ENCODE measurements at regions not wholly inside any gene's neighbourhood (a gene's known extent, or its start where the extent isn't known, plus 50 kb on each side); places are given as distances from the start of the nearest gene placed in this dataset.

DNA sequence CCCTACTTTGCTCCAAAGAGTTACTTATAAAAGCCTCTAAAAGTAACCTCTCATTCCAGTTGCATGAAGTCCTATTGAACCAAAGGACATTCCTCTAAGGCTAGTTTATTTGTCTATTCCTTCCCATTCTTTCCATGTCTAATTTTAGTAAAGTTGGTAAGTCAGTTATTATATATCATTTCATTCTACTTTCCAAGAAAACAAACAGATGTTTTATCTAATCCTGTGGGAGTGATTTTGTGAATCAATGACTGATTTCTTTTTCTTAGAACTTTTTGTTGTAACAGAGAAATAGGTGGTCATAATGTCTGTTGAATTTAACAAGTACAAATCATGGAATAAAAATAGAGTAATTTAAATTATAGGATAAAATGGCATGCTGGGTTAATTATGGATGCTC, 286.3 kb downstream of the FSIP2 start:
- Mint-ChIP-seq H3K27me3 (no peaks in the 10 kb centered on the region), H3K4me1 (ENCODE audit: low read depth) (peaks cover 9% of the 10 kb centered on the region), H3K9me3 (ENCODE audit: low read depth) (peaks cover 3% of the 10 kb centered on the region), H3K27ac (no peak overlapping the region), H3K4me3 (ENCODE audit: low read depth) (no peak overlapping the region), H3K36me3 (ENCODE audit: insufficient read depth) (no peaks in the 10 kb centered on the region)
- no peak for TF ChIP-seq CTCF (IDR thresholded peaks at IDR 0.05; ENCODE audit: unreplicated experiment)
- DNase-seq (ENCODE audit: low spot score, unreplicated experiment): no peak

GRCh38 chr2:186027922-186028321, 289.3 kb downstream of the FSIP2 start:
- Mint-ChIP-seq H3K27me3 (no peaks in the 10 kb centered on the region), H3K9me3 (ENCODE audit: low read depth) (no peaks in the 10 kb centered on the region), H3K4me1 (ENCODE audit: low read depth) (peaks cover 9% of the 10 kb centered on the region), H3K27ac (no peak overlapping the region), H3K4me3 (ENCODE audit: low read depth) (no peak overlapping the region), H3K36me3 (ENCODE audit: insufficient read depth) (no peaks in the 10 kb centered on the region)
- DNase-seq (ENCODE audit: low spot score, unreplicated experiment): no peak
- TF ChIP-seq CTCF (IDR thresholded peaks at IDR 0.05; ENCODE audit: unreplicated experiment): no peak

DNA sequence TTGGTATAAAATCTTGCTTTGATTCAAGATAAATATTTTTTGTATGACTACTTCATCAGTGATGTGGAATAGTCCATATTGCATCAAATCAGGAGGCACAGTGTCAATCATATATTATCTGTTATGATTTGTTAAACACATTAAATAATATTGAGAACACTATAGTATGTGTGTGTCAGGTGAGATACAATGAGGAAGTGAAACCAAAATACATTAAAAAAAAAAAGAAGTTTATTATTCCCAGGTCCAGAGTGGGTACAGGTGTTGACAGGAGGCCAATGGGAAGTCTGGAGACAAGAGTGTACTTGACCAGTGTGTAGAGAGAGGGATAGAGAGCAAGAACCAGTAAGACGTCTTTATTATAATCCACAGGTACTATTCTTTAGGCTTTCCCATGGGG, 292.6 kb downstream of the FSIP2 start:
- Mint-ChIP-seq H3K4me1 (ENCODE audit: low read depth) (peaks cover 9% of the 10 kb centered on the region), H3K27ac (no peak overlapping the region), H3K27me3 (no peaks in the 10 kb centered on the region), H3K9me3 (ENCODE audit: low read depth) (no peaks in the 10 kb centered on the region), H3K4me3 (ENCODE audit: low read depth) (no peak overlapping the region), H3K36me3 (ENCODE audit: insufficient read depth) (no peaks in the 10 kb centered on the region)
- no peak for DNase-seq (ENCODE audit: low spot score, unreplicated experiment)
- no peak for TF ChIP-seq CTCF (IDR thresholded peaks at IDR 0.05; ENCODE audit: unreplicated experiment)

DNA sequence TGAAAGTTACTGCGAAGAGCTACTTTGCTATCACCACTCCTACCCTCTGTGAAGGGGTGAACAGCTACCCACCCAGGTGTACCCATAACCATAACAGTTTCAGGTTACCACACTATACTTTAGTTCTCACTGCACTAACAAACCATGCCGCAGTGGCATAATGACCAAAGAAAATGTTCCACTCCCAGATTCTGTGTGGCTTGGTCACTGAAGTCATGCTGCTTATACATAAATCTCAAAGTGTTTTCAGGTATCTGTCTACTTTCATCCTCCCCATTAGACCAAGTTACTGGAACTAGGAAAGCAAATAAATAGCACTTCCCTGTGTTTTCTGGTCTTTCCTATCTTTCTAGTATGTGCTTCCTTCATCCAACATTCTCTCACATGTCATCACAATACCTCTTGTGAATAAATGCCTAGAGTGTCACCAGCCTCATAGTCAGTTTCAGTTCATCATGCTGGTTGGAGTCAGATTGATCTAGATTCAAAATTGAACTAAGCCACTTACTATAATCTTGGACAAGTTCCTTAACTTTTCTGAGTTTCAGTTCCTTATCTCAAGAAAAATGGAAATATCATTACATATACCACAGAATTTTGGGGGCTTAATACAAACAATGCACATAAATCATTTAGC, 293.6 kb downstream of the FSIP2 start:
- no peak for DNase-seq (ENCODE audit: low spot score, unreplicated experiment)
- Mint-ChIP-seq H3K4me3 (ENCODE audit: low read depth) (no peak overlapping the region), H3K27me3 (no peaks in the 10 kb centered on the region), H3K27ac (no peak overlapping the region), H3K36me3 (ENCODE audit: insufficient read depth) (no peaks in the 10 kb centered on the region), H3K9me3 (ENCODE audit: low read depth) (no peaks in the 10 kb centered on the region), H3K4me1 (ENCODE audit: low read depth) (peaks cover 9% of the 10 kb centered on the region)
- no peak for TF ChIP-seq CTCF (IDR thresholded peaks at IDR 0.05; ENCODE audit: unreplicated experiment)

DNA sequence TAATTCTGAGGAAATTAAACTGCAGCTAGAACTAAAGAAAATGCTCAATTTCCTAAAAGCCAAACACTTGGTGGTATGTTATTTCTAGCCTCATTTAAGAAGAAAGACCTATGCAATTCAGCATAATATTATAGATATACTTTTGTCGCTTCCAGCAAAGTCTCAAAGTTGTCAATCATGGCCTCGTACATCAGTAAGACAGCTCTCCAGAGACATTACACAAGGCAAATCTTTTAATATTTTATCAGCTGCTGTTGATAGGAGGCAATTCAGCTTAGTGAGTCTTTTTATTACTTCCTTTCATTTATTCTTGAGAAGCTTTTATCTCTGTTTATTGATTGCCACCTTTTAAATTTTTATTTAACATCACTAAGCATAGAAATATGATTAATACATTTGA, 294.3 kb downstream of the FSIP2 start:
- no peak for TF ChIP-seq CTCF (IDR thresholded peaks at IDR 0.05; ENCODE audit: unreplicated experiment)
- H3K27me3 Mint-ChIP-seq: no peaks in the 10 kb centered on the region
- H3K36me3 Mint-ChIP-seq (ENCODE audit: insufficient read depth): no peaks in the 10 kb centered on the region
- H3K4me3 Mint-ChIP-seq (ENCODE audit: low read depth): no peak overlapping the region
- H3K4me1 Mint-ChIP-seq (ENCODE audit: low read depth): peaks cover 4% of the 10 kb centered on the region
- DNase-seq (ENCODE audit: low spot score, unreplicated experiment): no peak
- no peak overlapping the region for H3K27ac Mint-ChIP-seq
- H3K9me3 Mint-ChIP-seq (ENCODE audit: low read depth): no peaks in the 10 kb centered on the region

All from progenitor cell of endocrine pancreas (in vitro differentiated cells).